IMR-90 (cell line): ENCODE measurements at regions not wholly inside any gene's neighbourhood (a gene's known extent, or its start where the extent isn't known, plus 50 kb on each side); places are given as distances from the start of the nearest gene placed in this dataset.

Experiments used
- BHLHE40 ChIP-seq: fragments of 150-350 bp; IDR thresholded peaks from 2 replicates; pipeline ENCODE4 v1.6.1; 2016; ENCODE audit warnings: mild to moderate bottlenecking, low read depth, low read length
- CHD1 ChIP-seq: IDR thresholded peaks from 2 replicates; pipeline ENCODE4 v1.6.1; 2012; ENCODE audit warnings: low read depth, low read length, improper control_type of control experiment
- CTCF ChIP-seq: conservative IDR thresholded peaks from 2 replicates; pipeline ENCODE4 v1.5.1; 2012; ENCODE audit warnings: mild to moderate bottlenecking, low read depth, low read length, improper control_type of control experiment
- FOS ChIP-seq: fragments of 150-350 bp; IDR thresholded peaks from 2 replicates; pipeline ENCODE4 v1.6.1; 2016; ENCODE audit warnings: low read depth, low read length
- MAZ ChIP-seq: IDR thresholded peaks from 2 replicates; pipeline ENCODE4 v1.6.1; 2012; ENCODE audit warnings: low read depth, mild to moderate bottlenecking, low read length, improper control_type of control experiment, moderate library complexity, borderline replicate concordance
- MXI1 ChIP-seq: IDR thresholded peaks from 2 replicates; pipeline ENCODE4 v1.6.1; 2012; ENCODE audit warnings: low read depth, mild to moderate bottlenecking, low read length, moderate library complexity, borderline replicate concordance
- NFE2L2 ChIP-seq: fragments of 150-350 bp; IDR thresholded peaks from 2 replicates; pipeline ENCODE4 v1.6.1; 2016; ENCODE audit warnings: low read depth, mild to moderate bottlenecking, low read length
- POLR2A ChIP-seq: IDR thresholded peaks from 2 replicates; pipeline ENCODE4 v1.6.1; 2012; ENCODE audit warnings: mild to moderate bottlenecking, low read depth, low read length
- RAD21 ChIP-seq: IDR thresholded peaks from 2 replicates; pipeline ENCODE4 v1.6.1; 2012; ENCODE audit warnings: low read length, improper control_type of control experiment
- RCOR1 ChIP-seq: IDR thresholded peaks from 2 replicates; pipeline ENCODE4 v1.6.1; 2012; ENCODE audit warnings: mild to moderate bottlenecking, low read length, improper control_type of control experiment; ENCODE audit not compliant: insufficient replicate concordance
- SMC3 ChIP-seq: fragments of 150-350 bp; IDR thresholded peaks from 2 replicates; pipeline ENCODE4 v1.6.1; 2016; ENCODE audit warnings: low read depth, mild to moderate bottlenecking, antibody characterized with exemption, low read length, moderate library complexity
- USF2 ChIP-seq: fragments of 150-350 bp; IDR thresholded peaks from 2 replicates; pipeline ENCODE4 v1.6.1; 2017; ENCODE audit warnings: mild to moderate bottlenecking, antibody characterized with exemption, low read length, low read depth

DNA sequence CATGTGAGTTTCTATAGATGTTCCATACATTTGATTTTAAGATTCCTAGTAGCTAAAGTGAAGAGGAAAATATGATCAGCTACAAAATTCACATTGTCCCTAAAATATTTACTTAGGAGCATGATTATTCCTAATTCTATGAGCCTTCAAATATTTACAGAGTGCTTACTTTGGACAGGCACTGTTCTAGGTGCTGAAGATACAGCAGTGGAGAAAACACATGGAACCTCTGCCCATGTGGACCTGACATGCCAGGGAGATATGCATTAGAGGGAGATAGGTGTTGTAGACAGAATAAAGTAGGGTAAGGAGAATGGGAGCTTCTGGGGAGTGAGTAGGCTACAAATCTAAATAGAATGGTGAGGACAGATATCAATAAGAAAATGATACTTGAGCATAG lies 62.6 kb upstream of the TACR1 start:
- TF ChIP-seq FOS (no peak), NFE2L2 (no peak), RAD21 (no peak), CTCF (no peak), POLR2A (no peak), CHD1 (no peak), SMC3 (no peak), USF2 (no peak), BHLHE40 (no peak), RCOR1 (no peak), MXI1 (no peak), MAZ (no peak)
